ENCODE measurements at regions not wholly inside any gene's neighbourhood (a gene's known extent, or its start where the extent isn't known, plus 50 kb on each side); places are given as distances from the start of the nearest gene placed in this dataset.
A peak's percentile ranks its signal among the peaks of the same experiment; 100 is the strongest.

DNA sequence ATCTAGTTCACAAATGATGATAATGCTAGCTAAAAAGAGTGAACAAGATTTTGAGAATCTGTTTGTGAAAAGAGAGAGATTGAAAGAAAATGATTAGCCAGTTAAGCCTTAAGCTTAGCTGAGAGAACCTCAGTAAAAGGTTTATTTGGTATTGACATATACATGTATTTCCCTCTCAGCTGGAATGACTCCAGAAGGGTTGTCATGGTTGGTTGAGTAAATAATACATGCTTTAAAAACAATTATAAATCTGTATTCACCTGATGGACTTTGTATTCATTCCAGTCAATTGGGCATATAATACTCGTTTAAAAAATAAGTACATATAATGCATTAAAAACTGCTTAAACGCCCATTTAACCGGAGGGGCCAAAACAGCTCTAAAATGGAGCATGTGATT, 181.4 kb downstream of the GRB14 start:
- DNase-seq, result no peak

DNA sequence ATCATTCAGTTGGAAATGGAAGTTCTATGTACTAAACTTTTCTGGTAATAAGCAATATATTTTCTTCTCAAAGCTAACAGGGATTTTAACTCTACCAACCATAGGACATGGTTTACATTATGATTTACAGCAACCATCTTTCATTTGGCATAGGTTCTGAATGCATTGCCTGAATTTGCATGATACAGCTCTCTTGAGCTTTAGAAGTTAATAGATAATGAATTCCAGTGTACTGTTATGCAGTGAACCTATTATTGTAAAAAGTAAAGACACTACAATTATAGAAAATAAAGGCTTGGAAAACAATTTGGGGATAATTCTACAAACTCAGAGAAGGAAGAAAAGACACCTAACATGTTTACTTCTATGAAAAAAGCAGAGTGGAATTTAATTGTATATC, 182.0 kb downstream of the GRB14 start:
- DNase-seq, result no peak

DNA sequence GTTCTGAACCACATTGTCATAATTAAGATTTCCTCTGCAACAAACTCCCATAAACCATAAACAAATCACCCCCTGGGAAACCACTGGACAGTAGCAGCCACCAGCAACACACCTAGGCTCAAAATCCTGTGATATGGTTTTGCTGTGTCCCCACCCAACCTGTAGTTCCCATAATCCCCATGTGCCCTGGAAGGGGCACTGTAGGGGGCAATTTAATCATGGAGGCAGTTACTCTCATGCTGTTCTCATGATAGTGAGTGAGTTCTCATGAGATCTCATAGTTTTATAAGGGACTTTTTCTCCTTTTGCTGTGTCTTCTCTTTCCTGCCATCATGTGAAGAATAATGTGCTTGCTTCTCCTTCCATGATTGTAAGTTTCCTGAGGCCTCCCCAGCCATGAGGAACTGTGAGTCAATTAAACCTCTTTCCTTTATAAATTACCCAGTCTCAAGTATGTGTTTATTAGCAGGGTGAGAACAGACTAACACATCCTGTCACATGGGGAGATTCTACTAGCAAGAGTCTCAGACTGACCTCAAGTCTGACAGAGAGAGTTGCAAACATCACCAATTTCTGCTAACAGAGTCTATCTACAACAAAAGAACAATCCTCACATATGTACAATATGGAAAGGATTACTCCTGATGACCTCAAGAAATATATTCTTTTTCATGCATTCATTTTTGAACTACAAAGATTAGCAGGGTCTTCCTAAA, 182.6 kb downstream of the GRB14 start:
- no peak for DNase-seq

DNA sequence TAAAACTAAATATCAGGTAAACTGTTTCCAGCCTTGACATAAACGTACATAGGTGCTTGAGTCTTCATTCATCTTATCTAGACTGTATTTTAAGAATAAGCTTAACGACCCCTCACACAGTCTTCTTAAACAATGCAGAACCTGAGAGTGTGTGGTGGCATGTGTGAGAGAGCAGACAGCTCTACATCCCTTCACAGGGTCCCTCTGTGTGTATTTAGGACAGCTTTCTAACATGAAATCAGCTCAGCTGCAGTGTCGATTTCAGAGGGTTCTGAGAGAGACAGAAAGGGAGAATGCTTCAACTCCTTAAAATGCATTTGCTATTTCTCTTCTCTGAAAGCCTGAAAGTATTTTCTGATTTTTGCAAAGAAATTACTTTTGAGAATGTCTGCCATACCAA, 185.2 kb downstream of the GRB14 start:
- no peak for DNase-seq

DNA sequence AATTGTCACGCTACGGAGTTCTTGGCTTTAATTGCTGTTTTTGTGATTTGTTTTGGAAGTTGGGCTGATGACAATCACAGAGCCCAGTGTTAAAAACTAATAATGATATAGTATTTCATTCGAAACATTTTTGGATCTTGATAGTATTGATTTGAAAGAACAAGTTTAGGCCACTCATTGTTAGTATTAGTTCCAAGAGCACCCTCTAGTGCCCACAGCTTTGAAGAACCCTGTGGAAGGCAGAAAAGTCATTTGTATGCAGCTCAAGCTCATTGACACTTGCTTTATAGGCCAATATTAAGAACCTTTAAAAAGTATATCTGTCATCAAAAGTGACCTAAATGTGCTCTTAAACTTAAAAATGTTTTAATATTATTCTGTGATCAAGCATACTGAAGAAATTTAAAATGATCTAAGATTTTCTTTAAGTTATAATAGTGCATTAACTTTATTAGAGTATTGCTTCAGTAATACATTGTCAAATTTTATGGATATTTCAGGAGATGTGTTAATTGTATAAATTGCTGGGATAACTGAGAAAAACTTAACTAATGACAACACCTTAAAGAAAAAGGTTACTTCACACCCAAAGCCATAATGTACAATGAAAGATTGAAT, 191.0 kb downstream of the GRB14 start:
- DNase-seq, result peak; percentile 43

DNA sequence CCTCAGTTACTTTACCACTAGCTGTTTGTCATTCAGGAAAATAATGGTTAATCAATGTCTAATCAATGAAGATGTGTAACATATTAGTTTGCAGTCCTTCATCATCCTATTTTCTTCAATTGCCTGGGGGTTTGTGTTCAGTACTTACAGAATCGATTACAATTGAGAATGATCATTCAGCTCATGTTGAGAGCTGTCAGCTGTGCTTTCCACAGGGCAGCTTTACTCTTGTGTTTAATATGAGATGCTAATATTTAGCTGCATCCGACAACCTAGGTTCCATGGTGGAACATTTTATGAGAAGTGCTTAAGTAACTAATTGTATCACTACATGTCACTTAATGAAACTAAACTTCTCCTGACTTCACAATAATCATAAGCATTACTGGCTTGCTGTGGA, 191.9 kb downstream of the GRB14 start:
- DNase-seq, result no peak

DNA sequence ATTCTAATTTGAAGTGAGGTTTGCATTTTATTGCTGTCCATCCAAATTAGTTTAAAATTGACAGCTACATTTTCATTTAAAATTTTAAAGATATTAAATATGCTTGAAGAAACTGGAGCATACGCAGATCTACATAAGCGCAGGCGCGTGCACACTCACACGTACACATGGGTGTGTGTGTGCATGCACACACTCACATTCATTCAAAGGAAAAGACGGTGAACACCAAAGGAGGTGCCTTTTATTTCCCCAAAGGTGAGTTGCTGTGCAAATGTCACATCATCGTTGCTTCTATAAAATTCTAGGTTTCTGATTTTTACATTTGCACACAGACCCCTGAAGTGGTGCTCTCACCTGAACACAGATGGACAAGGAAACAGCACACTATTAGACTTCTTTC, 194.2 kb downstream of the GRB14 start:
- DNase-seq, result no peak

DNA sequence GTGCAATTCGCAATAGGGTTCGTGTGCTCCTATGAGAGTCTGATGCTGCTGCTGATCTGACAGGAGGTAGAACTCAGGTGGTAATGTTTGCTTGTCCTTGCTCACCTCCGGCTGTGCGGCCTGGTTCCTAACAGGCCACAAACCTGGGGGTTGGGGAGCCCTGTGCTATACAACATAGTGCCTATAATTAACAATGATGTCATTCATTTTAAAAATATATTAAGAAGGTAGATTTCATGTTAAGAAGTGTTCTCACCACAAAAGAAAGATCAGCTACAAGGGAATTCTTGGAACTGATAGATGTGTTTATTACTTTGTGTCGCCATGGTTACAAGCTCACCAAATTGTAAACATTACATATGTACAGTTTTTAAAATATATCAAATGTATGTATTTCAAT, 200.5 kb downstream of the GRB14 start:
- DNase-seq, result no peak

DNA sequence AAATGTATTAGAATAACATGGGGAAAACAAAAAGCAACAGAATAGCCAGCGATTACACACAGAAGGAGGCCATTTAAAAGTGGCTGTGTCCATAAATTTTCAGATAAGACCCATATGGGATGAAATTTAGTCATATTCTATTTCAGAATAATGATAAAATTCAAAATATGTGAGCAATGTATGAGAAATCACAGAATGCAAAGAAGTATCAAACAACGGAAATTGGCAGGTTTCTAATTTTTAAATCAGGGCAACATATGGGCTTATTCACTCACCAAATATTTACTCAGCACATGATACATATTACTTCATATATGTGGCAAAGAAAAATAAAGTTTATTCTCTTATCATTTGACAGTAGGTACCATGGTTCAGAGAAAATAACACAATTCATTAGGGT, 208.5 kb downstream of the GRB14 start:
- no peak for DNase-seq

DNA sequence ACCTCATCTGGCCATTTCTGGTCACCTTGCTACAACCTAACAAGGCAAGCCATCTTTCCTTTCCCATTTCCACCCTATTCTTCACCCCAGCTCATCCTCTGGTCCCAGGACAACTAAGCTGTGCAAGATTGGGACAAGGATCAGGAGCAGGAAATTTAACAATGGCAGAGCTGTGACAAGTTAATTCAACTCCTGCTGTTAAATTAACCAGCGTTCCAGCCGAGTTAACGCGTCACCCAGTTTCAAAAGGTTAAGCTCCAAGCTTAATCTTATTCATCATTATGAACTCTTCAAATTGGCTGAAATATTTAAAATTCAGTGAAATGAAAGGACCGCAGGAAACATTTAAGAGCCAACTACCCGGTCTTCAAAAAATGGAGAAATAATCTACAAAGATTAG, 231.9 kb downstream of the GRB14 start:
- no peak for DNase-seq

DNA sequence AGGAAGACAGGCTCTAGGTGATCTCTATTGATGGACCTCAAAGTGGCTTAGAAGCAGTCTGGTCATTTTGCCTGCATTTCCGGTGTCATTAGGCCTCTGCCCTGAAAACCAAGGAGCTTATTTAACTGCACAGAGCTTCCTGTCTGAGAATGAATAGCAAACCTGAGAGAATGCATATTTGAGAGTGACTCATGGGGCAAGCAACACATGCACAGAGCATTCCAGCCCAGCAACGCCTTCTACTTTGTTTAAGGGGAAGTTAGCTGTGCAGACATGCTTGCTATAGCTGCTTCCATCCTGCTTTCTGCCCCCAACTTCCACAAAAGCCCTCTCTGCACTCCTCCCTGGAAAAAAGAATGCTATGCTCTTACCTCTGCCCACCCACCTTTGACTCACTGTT, 232.8 kb downstream of the GRB14 start:
- no peak for DNase-seq

DNA sequence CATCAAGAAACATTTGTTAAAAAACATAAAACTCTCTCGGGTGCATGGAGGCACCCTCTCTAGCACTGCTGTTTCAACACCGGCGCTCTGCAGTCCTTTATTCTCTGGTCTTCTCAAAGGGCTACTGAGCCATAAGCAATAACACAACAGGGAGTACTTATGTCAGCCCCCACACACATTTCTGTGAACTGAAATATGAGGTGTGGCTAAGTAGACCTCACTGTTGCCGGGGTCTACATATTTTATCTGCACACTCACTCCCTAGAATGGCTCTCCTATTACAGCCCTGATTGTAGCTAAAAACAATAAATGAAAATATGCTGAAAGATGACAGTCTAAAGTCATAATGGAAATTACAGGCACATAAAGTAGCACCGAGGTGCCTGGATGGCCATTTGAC, 235.1 kb downstream of the GRB14 start:
- no peak for DNase-seq

DNA sequence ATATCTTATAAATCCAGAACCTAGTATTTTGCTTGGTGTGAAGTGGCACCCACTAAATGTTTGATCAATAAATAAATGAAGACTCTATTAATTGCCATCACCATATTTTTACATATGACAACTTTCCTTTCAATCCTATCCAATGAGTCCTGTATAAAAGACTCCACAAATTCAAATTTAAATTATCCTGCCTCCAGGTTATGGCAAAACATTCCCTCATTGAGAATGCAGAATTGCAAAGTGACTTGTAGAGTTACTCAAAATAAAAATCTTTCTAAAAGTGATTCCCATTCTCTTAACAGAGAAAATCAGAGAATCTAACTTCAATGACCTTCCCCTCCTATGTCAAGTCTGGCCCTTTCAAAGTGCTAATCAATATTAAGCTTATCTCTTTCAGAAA, 236.8 kb downstream of the GRB14 start:
- no peak for DNase-seq

DNA sequence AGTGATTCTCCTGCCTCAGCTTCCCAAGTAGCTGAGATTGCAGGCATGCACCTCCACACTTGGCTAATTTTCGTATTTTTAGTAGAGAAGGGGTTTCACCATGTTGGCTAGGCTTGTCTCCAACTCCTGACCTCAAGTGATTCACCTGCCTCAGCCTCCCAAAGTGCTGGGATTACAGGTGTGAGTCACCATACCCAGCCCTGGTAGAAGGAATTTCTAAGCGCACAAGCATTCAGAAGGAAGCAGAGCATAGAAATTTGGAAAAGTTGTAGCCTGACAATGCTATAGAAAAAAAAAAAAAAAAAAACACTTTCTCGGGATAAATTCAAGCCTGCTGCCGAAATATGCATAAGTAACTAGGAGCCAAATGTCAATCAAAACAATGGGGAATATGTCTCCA, 249.4 kb downstream of the GRB14 start:
- DNase-seq, result no peak

DNA sequence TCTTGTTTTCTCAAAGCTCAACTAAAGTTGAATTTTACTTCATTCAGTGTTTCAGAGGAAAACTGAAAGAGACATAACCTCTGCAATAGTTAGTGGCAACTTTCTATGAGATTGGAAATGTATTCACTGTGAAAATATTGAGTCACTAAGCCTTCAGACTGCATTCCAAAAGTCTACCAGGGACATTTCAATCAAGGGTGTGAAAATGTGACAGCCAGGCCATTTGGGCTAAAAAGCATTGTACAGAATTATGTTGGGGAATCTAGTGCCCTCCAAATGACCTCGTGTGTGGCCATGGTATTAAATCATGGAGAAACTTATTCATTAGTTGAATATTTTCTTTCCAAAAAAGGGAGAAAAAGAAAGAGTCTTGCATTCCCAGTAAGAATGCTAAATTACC, 251.9 kb downstream of the GRB14 start:
- peak; percentile 8 for DNase-seq

DNA sequence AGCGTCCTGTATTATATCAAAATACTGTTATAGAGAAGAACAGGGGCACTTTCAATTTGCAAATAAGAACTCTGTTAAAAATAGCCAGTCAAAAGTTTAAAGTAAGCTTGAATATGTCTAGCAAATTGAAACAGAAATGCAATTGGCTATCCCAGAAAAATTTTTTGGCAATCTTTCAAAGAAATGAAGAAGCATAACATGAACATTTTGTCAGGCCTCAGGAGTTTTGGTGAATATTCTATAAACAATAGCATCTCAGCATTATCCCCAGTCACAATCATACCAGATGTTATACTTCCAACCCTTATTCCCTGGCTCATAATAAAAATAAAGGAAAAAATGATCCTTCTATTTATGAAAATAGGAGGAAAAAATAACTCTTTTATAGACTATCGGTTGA, 252.4 kb downstream of the GRB14 start:
- peak; percentile 27 for DNase-seq

DNA sequence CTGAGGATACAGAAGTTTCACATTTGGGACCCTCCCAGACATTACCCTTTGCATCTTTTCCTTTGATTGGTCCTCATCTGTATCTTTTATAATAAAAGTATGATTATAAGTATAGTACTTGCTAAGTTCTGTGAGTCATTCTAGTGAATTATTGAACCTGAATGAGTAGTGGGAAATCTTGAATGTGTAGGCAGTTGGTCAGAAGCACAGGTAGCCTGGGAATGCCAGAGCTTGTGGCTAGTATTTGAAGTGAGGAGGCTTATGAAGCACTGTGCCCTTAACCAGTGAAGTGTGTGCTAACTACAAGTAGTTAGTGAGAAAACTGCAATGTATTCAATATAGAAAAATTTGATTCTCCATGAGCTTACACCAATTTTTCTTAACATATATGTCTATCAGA, 257.6 kb downstream of the GRB14 start:
- no peak for DNase-seq

DNA sequence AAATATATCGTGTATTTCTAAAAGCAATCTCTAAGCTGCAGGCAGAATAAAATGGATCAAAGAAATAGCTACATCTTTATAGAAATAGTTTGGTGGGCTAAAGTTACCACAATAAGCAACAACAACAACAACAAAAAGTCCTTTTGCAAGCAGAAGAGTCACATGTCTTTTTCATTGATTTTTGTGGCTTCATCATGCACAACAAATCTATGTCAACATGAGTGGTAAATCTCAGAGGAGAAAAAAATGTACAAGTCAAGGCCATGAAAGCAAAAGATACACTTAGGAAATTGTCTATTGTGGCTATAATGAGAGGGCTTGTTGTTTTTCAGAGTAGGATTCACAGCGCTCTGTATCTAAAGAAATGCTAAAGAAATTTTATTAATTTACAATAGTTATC, 269.7 kb downstream of the GRB14 start:
- no peak for DNase-seq

DNA sequence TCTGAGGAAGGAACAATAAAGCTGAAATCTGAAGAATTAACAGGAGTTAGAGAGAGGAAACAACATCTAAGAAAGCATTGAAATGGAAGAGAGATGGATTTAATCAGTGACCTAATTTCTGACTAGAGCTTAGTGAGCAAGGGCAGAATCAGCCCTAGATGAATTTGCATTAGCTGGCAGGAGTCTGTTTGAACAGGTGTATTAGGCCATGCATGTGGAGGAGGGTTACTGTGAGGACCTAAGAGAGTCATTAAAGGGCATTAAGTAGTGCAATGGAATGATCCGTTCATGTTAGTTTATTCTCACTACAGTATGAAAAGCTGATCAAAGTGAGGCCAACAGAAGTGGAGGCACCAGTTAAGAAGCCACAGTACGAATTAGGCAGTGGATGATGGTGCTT, 285.3 kb downstream of the GRB14 start:
- no peak for DNase-seq

DNA sequence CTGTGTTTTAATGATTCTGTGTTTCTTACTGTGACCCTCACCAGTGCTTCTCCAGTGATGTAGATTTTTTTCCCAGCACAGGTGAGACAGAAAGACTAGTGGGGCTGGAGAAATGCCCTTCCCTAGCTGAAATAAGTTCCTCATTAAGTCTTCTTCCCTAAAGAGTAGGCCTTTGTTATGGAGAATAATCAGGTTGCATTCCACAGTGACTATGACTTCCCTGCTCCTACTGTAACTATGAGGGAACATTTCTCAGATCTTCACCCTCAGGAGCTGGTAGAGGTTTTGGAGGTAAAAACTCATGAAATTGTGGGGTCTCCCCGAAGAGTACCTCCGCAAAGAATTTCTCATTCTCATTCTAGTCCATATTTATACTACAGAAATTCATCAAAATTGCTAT, 286.2 kb downstream of the GRB14 start:
- no peak for DNase-seq

DNA sequence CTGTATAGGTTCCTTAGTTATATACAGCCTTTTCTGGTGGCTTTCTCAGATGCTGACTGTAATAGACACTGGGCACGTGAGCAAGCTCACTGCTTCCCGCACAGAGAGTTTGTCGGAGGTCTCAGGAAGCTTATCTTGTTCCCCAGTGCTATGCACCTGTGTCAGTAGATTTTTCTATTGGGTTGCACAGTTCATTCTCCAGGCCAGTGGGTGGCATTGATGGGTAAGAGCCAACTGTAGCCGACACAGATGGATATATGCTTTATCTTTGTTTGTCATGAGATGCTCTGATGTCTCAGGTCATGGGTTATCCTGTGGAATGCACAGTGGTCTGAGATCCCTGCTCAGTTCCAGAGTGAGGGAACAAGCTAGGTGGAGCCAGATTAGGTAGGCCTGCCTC, 293.0 kb downstream of the GRB14 start:
- no peak for DNase-seq

DNA sequence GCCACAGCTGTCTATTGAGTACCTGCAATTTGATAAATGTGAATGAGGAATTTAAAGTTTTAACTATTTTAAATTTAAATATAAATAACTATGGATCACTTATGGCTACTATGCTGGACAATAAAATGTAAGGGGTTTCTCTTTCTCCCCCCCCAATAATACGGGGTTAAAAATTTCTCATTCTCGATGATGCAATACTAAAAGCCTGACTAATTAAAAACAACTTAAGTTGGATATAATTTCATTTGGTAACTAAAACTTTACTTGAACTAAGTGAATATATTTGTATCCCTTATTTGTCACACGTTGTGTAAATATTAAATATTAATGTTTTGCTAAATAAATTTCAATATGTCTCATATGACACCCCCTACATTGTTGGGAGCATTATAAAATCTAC, 297.3 kb downstream of the GRB14 start:
- no peak for DNase-seq

DNA sequence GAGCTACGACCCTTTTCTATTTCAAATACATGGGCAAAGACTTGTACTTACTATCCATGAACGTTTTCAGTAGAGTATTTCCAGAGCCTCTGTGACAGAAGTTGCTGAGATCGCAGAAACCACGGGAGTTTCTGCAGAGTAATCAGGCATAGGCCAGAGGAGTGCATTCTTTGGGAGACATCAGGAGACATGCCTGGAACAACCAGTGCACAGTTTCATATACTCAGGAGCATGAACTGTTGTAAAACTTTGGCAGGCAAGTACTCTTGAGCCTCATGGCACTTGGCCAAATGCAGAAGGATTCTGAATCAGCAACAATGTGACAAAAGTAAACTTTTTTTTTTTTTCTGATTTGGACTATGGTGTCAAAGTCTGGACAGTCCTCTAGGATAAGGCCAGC, 307.1 kb downstream of the GRB14 start:
- DNase-seq, result peak; percentile 4

DNA sequence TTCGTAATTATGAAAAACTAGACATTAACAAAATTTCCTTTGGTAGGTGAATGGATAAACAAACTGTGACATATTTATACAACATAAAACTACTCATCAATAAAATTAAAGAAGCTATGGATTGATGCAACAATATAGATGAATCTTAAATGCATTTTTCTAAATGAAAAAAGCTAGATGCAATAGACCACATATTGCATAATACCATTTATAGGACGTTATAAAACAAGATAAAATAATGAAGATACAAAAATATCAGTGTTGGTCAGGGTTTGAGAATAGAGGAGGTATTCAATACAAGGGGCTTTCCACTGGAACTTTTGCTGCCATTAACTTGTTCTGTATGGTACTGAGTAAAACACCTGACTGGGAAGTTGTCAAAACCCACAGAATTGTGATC, 314.4 kb downstream of the GRB14 start:
- no peak for DNase-seq

DNA sequence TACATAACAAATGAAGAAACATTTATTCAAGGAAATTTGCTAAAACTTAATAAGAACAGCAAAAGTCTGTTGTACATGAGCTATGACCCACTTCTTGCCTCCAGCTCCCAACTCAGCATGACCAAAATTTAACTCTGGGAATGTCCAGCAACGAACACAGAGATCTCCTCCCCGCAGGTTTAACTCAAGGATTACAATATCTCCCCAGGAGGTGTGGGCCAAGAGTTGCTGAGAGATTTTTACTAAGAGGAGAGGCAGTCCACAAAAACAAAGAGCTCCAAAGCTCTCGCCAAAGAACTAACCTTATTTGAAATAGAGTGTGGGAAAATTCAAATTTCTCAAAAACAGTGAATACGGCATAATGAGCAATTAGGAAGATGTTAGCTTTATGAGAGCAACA, 318.5 kb downstream of the GRB14 start:
- no peak for DNase-seq
